B cell (primary cell): ENCODE measurements at regions not wholly inside any gene's neighbourhood (a gene's known extent, or its start where the extent isn't known, plus 50 kb on each side); places are given as distances from the start of the nearest gene placed in this dataset.
"Not testable (repeated sequence)": the region's sequence is repeated elsewhere in the genome, so short reads cannot be mapped to it uniquely, and the experiment has no call there.

Source experiments
- CTCF ChIP-seq: fragments of 200-600 bp; IDR thresholded peaks from one replicate; pipeline ENCODE4 v1.8.0; 2022; ENCODE audit warnings: antibody characterized with exemption, mild to moderate bottlenecking
- EZH2 ChIP-seq: IDR thresholded peaks from 2 replicates; pipeline ENCODE4 v1.6.1; 2012; ENCODE audit warnings: borderline replicate concordance, low read depth, mild to moderate bottlenecking, moderate library complexity, low read length; ENCODE audit not compliant: insufficient read depth, poor library complexity, severe bottlenecking

- not testable (repeated sequence) for TF ChIP-seq CTCF, EZH2
Observed at GRCh38 chr16:32002496-32002895, 128.9 kb downstream of the ZNF267 start.
